ENCODE measurements at regions not wholly inside any gene's neighbourhood (a gene's known extent, or its start where the extent isn't known, plus 50 kb on each side); places are given as distances from the start of the nearest gene placed in this dataset.
A peak's percentile ranks its signal among the peaks of the same experiment; 100 is the strongest.

- H3K4me3 ChIP-seq (ENCODE audit: low read depth, low read length): no peak overlapping the region
- peak; percentile 79 for DNase-seq (ENCODE audit: low read depth)
- in situ Hi-C loops (cut with HindIII; ENCODE audit: low sequenced_read_pairs): no loop called here
- TF ChIP-seq, protein P1, sequence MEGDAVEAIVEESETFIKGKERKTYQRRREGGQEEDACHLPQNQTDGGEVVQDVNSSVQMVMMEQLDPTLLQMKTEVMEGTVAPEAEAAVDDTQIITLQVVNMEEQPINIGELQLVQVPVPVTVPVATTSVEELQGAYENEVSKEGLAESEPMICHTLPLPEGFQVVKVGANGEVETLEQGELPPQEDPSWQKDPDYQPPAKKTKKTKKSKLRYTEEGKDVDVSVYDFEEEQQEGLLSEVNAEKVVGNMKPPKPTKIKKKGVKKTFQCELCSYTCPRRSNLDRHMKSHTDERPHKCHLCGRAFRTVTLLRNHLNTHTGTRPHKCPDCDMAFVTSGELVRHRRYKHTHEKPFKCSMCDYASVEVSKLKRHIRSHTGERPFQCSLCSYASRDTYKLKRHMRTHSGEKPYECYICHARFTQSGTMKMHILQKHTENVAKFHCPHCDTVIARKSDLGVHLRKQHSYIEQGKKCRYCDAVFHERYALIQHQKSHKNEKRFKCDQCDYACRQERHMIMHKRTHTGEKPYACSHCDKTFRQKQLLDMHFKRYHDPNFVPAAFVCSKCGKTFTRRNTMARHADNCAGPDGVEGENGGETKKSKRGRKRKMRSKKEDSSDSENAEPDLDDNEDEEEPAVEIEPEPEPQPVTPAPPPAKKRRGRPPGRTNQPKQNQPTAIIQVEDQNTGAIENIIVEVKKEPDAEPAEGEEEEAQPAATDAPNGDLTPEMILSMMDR (IDR thresholded peaks at IDR 0.05; ENCODE audit: low read depth, low read length, missing control alignments): peak; percentile 53
These were observed 195.2 kb upstream of the DPPA4 start for GRCh38 chr3:109532257-109533216.

DNA sequence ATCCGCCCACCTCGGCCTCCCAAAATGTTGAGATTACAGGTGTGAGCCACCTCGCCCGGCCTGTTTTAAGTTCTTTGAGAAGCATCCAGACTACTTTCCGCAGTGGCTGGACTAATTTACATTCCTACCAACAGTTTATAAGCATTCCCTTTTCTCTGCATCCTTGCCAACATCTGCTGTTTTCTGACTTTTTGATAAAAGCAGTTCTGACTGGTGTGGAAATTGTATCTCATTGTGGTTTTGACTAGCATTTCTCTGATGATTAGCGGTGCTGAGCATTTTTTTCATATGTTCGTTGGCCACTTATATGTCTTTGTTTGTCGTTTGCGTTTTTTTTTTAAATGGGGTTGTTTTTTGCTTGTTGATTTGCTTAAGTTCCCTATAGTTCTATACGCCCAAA, 208.4 kb upstream of the DPPA4 start:
- no peak overlapping the region for H3K4me3 ChIP-seq (ENCODE audit: low read depth, low read length)
- peak; percentile 86 for DNase-seq (ENCODE audit: low read depth)
- in situ Hi-C loops (cut with HindIII; ENCODE audit: low sequenced_read_pairs): no loop called here
- TF ChIP-seq, protein P1 (IDR thresholded peaks at IDR 0.05; ENCODE audit: low read depth, low read length, missing control alignments): no peak

GRCh38 chr3:109548192-109548938, 211.0 kb upstream of the DPPA4 start:
- no peak for DNase-seq (ENCODE audit: low read depth)
- TF ChIP-seq, protein P1 (IDR thresholded peaks at IDR 0.05; ENCODE audit: low read depth, low read length, missing control alignments): no peak
- in situ Hi-C loops (cut with HindIII; ENCODE audit: low sequenced_read_pairs): no loop called here
- H3K4me3 ChIP-seq (ENCODE audit: low read depth, low read length): no peak overlapping the region

GRCh38 chr3:109553591-109554371, 216.4 kb upstream of the DPPA4 start:
- no peak overlapping the region for H3K4me3 ChIP-seq (ENCODE audit: low read depth, low read length)
- TF ChIP-seq, protein P1 (IDR thresholded peaks at IDR 0.05; ENCODE audit: low read depth, low read length, missing control alignments): peak; percentile 4
- DNase-seq (ENCODE audit: low read depth): no peak
- in situ Hi-C loops (cut with HindIII; ENCODE audit: low sequenced_read_pairs): no loop called here

- TF ChIP-seq, protein P1 (IDR thresholded peaks at IDR 0.05; ENCODE audit: low read depth, low read length, missing control alignments): no peak
- H3K4me3 ChIP-seq (ENCODE audit: low read depth, low read length): no peak overlapping the region
- no peak for DNase-seq (ENCODE audit: low read depth)
- in situ Hi-C loops (cut with HindIII; ENCODE audit: low sequenced_read_pairs): no loop called here
These were observed 222.0 kb upstream of the DPPA4 start for GRCh38 chr3:109559389-109559788.

- TF ChIP-seq, protein P1 (IDR thresholded peaks at IDR 0.05; ENCODE audit: low read depth, low read length, missing control alignments): no peak
- no peak overlapping the region for H3K4me3 ChIP-seq (ENCODE audit: low read depth, low read length)
- in situ Hi-C loops (cut with HindIII; ENCODE audit: low sequenced_read_pairs): no loop called here
- DNase-seq (ENCODE audit: low read depth): no peak
These were observed 225.8 kb upstream of the DPPA4 start for GRCh38 chr3:109563149-109563548.

Measured in astrocyte of the cerebellum (primary cell).